A549 (cell line): ENCODE measurements at regions not wholly inside any gene's neighbourhood (a gene's known extent, or its start where the extent isn't known, plus 50 kb on each side); places are given as distances from the start of the nearest gene placed in this dataset.

ENCODE experiments used
- CHD2 ChIP-seq: fragments of 150-350 bp; IDR thresholded peaks from 2 replicates; pipeline ENCODE4 v1.6.1; 2014; ENCODE audit warnings: low read length; ENCODE audit not compliant: partially characterized antibody
- CTCF ChIP-seq: fragments of >200 bp; sonication (Bioruptor Twin); formaldehyde crosslinking; IDR thresholded peaks from 3 replicates; pipeline ENCODE4 v1.5.1; 2016
- FOSL2 ChIP-seq, 2 experiments: fragments of 450-650 bp in 1 of 2; fragments of >200 bp in 1 of 2; sonication (Bioruptor Twin) in 1 of 2; formaldehyde crosslinking; IDR thresholded peaks; 2 replicates each; pipeline versions ENCODE4 v1.5.0 to v1.6.1; 2016 to 2020; ENCODE audit warnings: mild to moderate bottlenecking in 1 of 2, moderate library complexity in 1 of 2
- KDM1A ChIP-seq: fragments of 200-600 bp; sonication (generic); IDR thresholded peaks from 2 replicates; pipeline ENCODE4 v1.6.1; 2016; ENCODE audit warnings: low read depth, mild to moderate bottlenecking
- RCOR1 ChIP-seq: fragments of 150-350 bp; IDR thresholded peaks from 2 replicates; pipeline ENCODE4 v1.6.1; 2014; ENCODE audit warnings: antibody characterized with exemption, low read length, low read depth
- SREBF2 ChIP-seq: fragments of 450-650 bp; IDR thresholded peaks from 2 replicates; pipeline ENCODE4 v1.6.1; 2014; ENCODE audit warnings: mild to moderate bottlenecking, moderate library complexity
- ZC3H11A ChIP-seq: fragments of 450-650 bp; IDR thresholded peaks from 2 replicates; pipeline ENCODE4 v1.6.1; 2014; ENCODE audit warnings: antibody characterized with exemption, mild to moderate bottlenecking
- TF ChIP-seq, protein P1 (sequence below): IDR thresholded peaks from 2 replicates; pipeline ENCODE4 v1.6.1; 2012
- TF ChIP-seq, protein P2 (sequence below): fragments of 200-600 bp; sonication (generic); IDR thresholded peaks from 2 replicates; pipeline ENCODE4 v1.6.1; 2016; ENCODE audit warnings: antibody characterized with exemption, mild to moderate bottlenecking, moderate library complexity

DNA sequence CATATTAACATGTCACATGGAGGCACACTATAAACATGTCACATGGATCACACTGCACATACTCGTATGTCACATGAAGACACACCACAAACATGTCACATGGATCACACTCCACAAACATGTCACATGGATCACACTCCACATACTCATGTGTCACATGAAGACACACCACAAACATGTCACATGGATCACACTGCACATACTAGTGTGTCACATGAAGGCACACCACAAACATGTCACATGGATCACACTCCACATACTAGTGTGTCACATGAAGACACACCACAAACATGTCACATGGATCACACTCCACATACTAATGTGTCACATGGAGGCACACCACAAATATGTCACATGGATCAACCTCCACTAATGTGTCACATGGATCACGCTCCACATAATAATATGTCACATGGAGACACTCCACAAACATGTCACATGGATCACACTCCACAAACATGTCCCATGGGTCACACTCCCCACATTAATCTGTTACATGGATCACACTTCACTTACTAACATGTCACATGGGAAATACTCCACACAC is 195.6 kb upstream of the PFKP start:
- TF ChIP-seq ZC3H11A (no peak), KDM1A (no peak), SREBF2 (no peak), CHD2 (no peak), RCOR1 (no peak), FOSL2 (IDR thresholded peaks at IDR 0.05) (no peak), FOSL2 (CRISPR knock-in tag; IDR thresholded peaks at IDR 0.05) (no peak), CTCF (no peak)
- TF ChIP-seq, protein P1, sequence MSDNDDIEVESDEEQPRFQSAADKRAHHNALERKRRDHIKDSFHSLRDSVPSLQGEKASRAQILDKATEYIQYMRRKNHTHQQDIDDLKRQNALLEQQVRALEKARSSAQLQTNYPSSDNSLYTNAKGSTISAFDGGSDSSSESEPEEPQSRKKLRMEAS: no peak
- TF ChIP-seq, protein P2, sequence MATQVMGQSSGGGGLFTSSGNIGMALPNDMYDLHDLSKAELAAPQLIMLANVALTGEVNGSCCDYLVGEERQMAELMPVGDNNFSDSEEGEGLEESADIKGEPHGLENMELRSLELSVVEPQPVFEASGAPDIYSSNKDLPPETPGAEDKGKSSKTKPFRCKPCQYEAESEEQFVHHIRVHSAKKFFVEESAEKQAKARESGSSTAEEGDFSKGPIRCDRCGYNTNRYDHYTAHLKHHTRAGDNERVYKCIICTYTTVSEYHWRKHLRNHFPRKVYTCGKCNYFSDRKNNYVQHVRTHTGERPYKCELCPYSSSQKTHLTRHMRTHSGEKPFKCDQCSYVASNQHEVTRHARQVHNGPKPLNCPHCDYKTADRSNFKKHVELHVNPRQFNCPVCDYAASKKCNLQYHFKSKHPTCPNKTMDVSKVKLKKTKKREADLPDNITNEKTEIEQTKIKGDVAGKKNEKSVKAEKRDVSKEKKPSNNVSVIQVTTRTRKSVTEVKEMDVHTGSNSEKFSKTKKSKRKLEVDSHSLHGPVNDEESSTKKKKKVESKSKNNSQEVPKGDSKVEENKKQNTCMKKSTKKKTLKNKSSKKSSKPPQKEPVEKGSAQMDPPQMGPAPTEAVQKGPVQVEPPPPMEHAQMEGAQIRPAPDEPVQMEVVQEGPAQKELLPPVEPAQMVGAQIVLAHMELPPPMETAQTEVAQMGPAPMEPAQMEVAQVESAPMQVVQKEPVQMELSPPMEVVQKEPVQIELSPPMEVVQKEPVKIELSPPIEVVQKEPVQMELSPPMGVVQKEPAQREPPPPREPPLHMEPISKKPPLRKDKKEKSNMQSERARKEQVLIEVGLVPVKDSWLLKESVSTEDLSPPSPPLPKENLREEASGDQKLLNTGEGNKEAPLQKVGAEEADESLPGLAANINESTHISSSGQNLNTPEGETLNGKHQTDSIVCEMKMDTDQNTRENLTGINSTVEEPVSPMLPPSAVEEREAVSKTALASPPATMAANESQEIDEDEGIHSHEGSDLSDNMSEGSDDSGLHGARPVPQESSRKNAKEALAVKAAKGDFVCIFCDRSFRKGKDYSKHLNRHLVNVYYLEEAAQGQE: no peak
